IMR-90 (cell line): ENCODE measurements at regions not wholly inside any gene's neighbourhood (a gene's known extent, or its start where the extent isn't known, plus 50 kb on each side); places are given as distances from the start of the nearest gene placed in this dataset.

Experiments
- BHLHE40 ChIP-seq: fragments of 150-350 bp; IDR thresholded peaks from 2 replicates; pipeline ENCODE4 v1.6.1; 2016; ENCODE audit warnings: mild to moderate bottlenecking, low read depth, low read length
- CEBPB ChIP-seq: IDR thresholded peaks from 2 replicates; pipeline ENCODE4 v1.6.1; 2012; ENCODE audit warnings: low read depth, low read length, improper control_type of control experiment
- CHD1 ChIP-seq: IDR thresholded peaks from 2 replicates; pipeline ENCODE4 v1.6.1; 2012; ENCODE audit warnings: low read depth, low read length, improper control_type of control experiment
- FOS ChIP-seq: fragments of 150-350 bp; IDR thresholded peaks from 2 replicates; pipeline ENCODE4 v1.6.1; 2016; ENCODE audit warnings: low read depth, low read length
- MAFK ChIP-seq: IDR thresholded peaks from 2 replicates; pipeline ENCODE4 v1.6.1; 2012; ENCODE audit warnings: low read depth, low read length, improper control_type of control experiment
- MXI1 ChIP-seq: IDR thresholded peaks from 2 replicates; pipeline ENCODE4 v1.6.1; 2012; ENCODE audit warnings: low read depth, mild to moderate bottlenecking, low read length, moderate library complexity, borderline replicate concordance
- NFE2L2 ChIP-seq: fragments of 150-350 bp; IDR thresholded peaks from 2 replicates; pipeline ENCODE4 v1.6.1; 2016; ENCODE audit warnings: low read depth, mild to moderate bottlenecking, low read length
- POLR2A ChIP-seq: IDR thresholded peaks from 2 replicates; pipeline ENCODE4 v1.6.1; 2012; ENCODE audit warnings: mild to moderate bottlenecking, low read depth, low read length
- RAD21 ChIP-seq: IDR thresholded peaks from 2 replicates; pipeline ENCODE4 v1.6.1; 2012; ENCODE audit warnings: low read length, improper control_type of control experiment
- RCOR1 ChIP-seq: IDR thresholded peaks from 2 replicates; pipeline ENCODE4 v1.6.1; 2012; ENCODE audit warnings: mild to moderate bottlenecking, low read length, improper control_type of control experiment; ENCODE audit not compliant: insufficient replicate concordance
- RFX5 ChIP-seq: IDR thresholded peaks from 2 replicates; pipeline ENCODE4 v1.8.0; 2012; ENCODE audit warnings: low read depth, mild to moderate bottlenecking, low read length, moderate library complexity
- SMC3 ChIP-seq: fragments of 150-350 bp; IDR thresholded peaks from 2 replicates; pipeline ENCODE4 v1.6.1; 2016; ENCODE audit warnings: low read depth, mild to moderate bottlenecking, antibody characterized with exemption, low read length, moderate library complexity
- TF ChIP-seq, protein P1 (sequence below): conservative IDR thresholded peaks from 2 replicates; pipeline ENCODE4 v1.5.1; 2012; ENCODE audit warnings: mild to moderate bottlenecking, low read depth, low read length, improper control_type of control experiment
- TF ChIP-seq, protein P2 (sequence below): fragments of 150-350 bp; IDR thresholded peaks from 2 replicates; pipeline ENCODE4 v1.6.1; 2017; ENCODE audit warnings: mild to moderate bottlenecking, antibody characterized with exemption, low read length, low read depth

DNA sequence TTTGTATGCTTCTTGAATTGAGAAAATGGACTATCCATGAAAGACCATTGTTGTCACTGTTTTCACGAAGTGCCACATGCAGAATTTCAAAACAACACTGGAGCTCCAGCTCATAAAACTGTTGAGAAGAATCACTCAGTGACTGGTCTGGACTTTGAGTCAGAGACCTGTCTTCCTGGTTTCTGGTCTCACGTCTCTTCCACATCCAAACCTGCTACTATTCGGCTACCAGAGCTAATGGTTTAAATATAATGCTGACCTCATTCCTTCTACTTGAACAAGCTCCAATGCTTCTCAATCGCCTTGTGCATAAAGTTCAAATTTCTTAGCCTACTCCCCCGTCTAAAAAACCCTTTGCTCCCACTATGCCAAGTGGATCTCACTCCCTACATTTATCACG lies 227.9 kb upstream of the NR2F2 start:
- TF ChIP-seq, protein P1, sequence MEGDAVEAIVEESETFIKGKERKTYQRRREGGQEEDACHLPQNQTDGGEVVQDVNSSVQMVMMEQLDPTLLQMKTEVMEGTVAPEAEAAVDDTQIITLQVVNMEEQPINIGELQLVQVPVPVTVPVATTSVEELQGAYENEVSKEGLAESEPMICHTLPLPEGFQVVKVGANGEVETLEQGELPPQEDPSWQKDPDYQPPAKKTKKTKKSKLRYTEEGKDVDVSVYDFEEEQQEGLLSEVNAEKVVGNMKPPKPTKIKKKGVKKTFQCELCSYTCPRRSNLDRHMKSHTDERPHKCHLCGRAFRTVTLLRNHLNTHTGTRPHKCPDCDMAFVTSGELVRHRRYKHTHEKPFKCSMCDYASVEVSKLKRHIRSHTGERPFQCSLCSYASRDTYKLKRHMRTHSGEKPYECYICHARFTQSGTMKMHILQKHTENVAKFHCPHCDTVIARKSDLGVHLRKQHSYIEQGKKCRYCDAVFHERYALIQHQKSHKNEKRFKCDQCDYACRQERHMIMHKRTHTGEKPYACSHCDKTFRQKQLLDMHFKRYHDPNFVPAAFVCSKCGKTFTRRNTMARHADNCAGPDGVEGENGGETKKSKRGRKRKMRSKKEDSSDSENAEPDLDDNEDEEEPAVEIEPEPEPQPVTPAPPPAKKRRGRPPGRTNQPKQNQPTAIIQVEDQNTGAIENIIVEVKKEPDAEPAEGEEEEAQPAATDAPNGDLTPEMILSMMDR, result no peak
- TF ChIP-seq POLR2A, result no peak
- TF ChIP-seq CEBPB, result no peak
- no peak for TF ChIP-seq RAD21
- TF ChIP-seq MAFK, result no peak
- no peak for TF ChIP-seq BHLHE40
- no peak for TF ChIP-seq MXI1
- TF ChIP-seq SMC3, result no peak
- no peak for TF ChIP-seq RCOR1
- TF ChIP-seq RFX5, result no peak
- TF ChIP-seq NFE2L2, result no peak
- TF ChIP-seq CHD1, result no peak
- TF ChIP-seq, protein P2, sequence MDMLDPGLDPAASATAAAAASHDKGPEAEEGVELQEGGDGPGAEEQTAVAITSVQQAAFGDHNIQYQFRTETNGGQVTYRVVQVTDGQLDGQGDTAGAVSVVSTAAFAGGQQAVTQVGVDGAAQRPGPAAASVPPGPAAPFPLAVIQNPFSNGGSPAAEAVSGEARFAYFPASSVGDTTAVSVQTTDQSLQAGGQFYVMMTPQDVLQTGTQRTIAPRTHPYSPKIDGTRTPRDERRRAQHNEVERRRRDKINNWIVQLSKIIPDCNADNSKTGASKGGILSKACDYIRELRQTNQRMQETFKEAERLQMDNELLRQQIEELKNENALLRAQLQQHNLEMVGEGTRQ, result no peak
- no peak for TF ChIP-seq FOS
